Activated CD4-positive, alpha-beta T cell treated with anti-CD3 and anti-CD28 coated beads for 4 hours (primary cell): ENCODE measurements at regions not wholly inside any gene's neighbourhood (a gene's known extent, or its start where the extent isn't known, plus 50 kb on each side); places are given as distances from the start of the nearest gene placed in this dataset.

Experiments
- DNase-seq, 2 donors: peaks; one replicate each; pipeline ENCODE4 v3.0.0-alpha.2; 2020

DNA sequence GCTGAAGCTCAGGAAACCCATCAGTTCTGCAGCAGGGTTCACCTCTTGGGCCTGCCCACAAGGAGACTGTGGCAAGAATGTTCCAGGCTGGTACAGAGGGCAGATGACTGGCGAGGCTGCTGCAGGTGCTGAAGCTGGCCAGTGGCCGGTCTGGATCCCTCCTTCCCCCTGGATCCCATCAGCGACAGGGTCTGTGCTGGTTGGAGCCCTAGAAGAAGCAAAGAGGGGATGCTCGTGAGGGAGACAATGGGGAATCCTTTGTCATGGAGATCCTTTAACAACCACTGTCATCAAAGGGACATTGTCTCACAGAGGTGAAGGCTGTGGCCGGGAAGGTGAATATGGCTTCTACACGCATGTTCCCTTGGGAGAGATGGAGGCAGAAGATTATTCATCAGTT is 211.4 kb upstream of the TMEM132C start:
- DNase-seq, result no peak

DNA sequence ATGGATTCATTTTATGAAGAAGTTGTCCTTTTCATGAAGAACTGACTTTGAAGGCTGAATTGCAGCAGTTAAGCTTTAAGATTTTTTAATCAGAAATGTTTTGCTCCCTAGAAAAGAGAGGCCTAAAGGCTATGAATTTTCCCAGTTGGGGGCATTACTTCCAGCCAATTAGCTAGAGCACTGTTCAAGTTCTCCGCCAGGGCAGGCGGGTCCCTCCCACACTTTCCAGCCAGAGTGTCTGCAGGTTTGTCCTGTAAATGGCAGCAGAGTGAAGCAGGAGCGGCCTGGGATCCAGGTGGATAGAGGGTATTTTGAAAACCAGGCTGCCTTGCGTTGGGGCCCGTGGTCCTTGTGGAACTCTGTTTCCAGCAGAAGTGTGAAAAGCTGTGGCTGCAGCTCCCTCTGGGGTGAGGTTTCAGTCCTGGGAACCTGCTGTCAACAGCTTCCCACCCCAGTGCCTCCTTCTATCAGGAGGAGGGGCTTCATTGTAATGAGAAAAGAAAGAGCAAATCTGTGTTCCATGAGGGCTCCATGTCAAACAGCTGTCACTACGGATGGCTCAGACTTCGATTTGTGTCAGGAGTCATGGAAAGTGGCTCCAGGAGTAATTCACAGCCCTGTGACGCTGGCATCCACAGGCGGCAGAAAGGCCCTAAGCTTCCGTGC is 210.7 kb upstream of the TMEM132C start:
- DNase-seq, result no peak

DNA sequence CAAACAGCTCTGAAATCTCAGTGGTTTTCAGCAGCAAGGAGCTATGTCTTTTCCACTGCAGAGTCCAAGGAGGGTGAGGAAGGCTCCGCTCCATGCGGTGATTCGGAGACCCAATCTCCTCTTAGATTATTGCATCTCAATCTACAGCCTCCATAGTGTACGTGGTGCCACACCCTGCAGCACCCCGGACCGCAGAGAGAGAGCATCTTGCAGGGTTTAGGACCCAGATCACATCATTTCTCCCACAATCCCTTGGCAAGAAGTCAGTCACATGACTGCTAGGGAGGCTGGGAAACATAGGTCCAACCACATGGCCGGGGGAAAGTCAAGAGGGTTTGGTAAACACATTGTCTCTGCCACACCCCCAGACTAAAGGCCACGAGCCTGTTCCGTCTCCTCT is 209.4 kb upstream of the TMEM132C start:
- DNase-seq, result no peak

DNA sequence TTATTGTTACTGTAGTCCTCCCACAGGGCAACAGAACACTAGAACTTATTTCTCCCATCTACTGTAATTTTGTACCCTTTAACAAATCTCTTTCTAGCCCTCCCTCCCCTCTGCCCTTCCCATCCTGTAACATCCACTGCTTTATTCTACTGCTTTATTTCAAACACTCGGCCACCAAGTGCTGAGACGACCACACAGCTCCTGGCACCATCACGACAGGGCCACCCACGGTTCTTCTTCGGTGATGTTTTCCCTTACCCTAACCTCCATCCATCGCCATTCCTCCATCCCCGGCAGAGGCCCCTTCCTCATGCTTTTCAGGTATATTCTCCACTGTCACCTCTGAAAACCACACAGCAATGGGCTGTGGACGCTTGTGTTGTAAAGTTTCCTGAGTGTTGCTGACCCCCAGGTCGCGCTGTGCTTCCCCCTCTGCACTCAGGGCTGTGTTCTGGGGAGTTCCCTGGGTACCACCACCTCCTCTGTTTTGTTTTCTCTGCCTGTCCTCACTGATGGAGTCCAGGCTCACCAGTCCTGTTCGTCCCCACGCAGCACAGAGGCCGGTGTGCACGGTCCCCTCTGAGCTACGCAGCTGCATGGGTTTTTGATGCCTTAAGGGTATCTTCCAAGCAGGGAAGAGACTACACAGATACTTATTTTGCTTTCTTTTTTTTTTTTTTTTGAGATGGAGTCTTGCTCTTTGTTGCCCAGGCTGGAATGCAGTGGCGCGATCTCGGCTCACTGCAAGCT is 207.2 kb upstream of the TMEM132C start:
- DNase-seq, result no peak

DNA sequence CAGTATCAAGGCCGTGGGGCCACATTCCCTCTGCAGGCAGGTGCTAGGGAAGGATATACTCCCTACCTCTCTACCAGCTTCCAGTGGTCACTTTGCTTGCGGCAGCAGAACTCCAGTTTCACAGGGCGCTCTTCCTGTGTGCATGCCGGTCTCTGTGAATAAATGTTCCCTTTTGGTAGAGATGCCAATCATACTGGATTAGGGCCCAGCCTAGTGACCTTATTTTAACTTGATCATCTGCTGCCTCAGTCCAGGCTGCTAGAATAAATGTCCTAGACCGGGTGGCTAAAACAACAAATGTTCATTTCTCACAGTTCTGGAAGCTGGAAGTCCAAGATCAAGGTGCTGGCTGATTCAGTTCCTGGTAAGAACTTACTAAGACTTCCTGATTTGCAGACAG is 198.8 kb upstream of the TMEM132C start:
- DNase-seq, result no peak

DNA sequence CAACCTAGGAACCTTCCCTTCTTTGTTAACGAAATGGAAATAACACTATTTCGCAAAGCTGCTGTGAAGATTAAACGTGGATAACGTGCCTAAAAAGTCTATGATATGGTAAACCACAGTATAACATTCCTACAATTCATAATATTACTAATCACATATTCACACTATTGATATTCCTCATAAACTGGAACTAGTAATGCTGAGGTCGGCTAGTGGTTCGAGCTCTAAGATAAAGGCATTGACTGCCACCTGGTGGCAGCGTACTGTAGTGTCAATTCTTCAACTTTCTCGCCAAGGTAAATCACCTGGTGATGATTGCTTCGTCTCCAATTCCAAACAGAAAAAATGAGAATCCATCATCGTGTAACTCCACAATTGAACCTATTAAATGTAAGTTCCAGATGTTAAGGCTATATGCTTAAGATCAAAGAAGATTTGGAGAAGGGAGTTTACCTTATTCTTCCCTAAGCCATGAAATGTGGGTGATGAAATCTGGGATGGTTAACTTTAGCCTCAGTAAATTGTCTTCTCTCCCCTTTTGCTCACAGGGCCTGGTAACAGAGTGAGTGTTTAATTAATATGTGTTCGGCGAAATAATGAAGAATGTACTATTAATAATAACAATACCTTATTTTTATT is 197.5 kb upstream of the TMEM132C start:
- DNase-seq, result no peak

DNA sequence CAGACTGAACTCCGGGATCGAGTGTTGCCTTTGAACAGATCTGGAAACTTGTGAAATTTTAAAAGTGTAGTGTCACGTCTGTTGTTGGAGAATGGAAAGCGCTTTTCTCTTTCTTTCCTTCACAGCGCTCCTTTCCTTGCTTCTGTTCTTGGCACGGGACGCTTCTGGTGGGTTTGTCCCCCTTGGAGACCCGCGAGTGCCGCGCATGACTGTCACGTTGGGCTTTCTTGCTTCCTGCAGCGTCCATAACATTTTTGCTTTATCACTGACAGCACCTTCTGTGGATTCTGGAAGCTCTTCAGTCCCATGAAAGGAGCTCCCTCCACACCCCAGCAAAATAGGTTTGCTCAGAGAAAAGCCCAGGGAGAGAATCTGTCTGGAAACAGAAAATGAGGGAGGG is 193.0 kb upstream of the TMEM132C start:
- no peak for DNase-seq

DNA sequence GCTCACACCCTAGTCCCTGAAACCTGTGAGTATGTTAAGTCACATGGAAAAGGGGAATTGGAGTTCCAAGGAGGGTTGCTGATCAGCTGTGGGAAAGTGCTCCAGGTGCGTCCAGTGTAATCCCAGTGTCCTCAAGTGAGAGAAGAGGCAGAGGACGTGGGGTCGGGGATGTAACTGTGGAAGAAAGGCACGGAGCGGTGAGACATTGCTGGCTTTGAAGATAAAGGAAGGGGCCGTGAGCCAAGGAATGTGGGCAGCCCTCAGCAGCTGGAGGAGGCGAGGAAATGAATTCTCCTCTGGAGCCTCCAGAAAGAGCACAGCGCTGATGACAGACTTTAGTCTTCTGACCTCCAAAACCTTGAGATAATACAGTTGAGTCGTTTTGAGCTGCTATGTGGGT is 191.6 kb upstream of the TMEM132C start:
- DNase-seq, result no peak

DNA sequence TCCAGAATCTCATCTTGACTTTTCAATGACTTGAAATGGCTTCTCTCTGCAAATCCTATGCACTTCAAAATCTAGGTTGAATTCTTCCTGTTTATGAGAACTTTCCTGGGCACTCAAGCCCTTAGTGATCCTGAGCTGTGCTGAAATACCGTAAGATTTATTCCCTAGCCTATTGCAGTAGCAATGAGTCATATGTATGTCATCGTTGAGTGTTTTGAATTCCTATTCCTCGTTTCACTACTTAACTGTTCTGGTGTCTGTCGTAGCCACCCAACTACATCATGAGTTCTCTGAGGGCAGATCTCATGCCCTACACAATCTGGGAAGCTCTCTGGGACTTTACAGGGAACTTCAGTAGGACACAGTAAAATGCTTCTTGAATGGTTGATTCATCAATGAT is 190.8 kb upstream of the TMEM132C start:
- DNase-seq, result no peak

DNA sequence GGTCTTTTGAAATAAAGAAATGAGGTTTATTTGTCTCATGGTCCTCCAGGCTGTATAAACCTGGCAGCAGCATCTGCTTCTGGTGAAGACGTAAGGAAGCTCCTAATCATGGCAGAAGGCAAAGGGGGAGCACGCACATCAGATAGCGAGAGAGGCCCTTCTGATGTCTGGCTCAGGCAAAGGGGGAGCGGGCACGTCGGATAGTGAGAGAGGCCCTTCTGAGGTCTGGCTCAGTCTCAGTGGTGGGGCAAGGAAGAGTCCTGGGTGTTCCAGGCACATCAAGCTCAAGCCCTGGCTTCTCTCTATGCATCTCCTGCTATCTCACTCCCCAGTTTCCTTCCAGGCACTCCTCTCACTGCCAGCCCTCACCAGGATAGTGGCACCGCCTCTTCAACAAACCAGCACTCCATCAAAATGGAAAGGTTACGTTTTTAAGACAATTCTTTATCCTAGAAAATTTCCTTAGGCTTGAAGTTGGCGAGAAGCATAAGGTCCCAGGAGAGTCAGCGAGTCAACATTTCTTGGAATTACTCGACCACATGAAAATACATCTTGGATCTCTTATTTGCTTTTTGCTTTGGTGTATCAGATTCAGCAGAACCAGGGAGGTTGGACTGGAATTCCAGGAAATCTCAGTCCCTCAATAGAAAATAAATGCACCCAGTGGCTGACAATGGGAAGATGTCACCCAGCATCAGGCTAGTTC is 189.6 kb upstream of the TMEM132C start:
- no peak for DNase-seq

DNA sequence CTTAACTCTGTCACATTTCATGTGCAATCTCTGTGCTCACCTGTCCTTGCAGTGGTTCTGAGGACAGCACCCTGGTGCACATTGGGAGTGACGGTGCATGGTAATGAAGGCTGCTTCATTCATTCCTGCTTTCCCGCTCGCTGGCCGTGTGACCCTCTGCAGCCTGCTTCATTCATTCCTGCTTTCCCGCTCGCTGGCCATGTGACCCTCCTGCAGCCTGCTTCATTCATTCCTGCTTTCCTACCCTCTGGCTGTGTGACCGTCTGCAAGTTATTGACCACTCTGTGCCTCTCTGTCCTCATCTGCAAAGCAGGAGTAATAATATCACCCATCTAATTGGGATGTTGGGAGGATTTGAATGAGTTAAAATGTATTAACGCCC is 189.1 kb upstream of the TMEM132C start:
- no peak for DNase-seq

DNA sequence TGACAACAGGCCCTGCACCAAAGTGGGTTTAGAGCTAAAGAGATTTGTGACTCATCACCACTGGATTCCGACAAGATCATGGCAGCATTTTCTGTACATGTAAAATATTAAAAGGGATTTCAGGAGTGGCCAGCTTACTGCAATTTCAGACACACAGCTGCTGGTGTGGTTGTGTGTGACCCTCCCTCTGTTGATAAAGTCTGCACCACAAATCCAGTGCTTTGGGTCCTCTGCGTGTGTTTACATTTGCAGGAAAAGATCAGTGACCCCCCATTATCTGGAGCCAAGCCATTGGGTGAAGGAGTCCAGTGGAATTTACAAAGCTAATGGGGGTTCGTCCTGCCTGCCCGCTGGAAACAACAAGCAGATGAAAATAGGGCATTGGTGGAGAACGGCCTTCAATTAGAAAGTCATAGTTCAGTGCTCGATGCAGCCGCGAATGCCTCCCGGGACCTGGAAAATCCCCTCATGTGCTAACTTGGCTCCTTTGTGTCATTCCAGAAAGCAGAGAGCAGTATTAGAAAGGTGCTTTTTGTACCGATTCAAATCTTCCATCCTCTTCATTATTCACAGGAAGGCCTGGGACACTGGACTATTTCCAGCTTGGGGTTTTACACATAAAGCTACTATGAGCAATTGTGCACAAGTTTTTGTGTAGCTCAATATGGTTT is 188.5 kb upstream of the TMEM132C start:
- DNase-seq, result no peak

DNA sequence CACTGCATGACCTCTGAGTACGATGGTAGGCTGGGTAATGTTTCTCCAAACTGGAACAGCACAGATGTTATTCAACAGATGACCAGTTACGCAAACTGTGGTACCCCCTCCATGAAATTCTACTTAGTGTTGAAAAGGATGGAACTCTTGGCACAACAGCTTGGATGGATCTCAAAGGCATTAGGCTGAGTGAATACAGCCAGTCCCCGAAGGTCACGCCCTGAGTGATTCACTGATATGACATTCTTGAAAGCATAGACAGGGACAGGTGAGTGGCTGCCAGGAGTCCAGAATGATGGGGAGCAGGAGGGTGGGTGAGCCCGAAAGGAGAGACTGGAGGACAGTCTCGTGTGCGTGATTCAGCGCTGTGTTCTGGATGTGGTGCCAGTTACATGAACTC is 187.5 kb upstream of the TMEM132C start:
- DNase-seq, result no peak

DNA sequence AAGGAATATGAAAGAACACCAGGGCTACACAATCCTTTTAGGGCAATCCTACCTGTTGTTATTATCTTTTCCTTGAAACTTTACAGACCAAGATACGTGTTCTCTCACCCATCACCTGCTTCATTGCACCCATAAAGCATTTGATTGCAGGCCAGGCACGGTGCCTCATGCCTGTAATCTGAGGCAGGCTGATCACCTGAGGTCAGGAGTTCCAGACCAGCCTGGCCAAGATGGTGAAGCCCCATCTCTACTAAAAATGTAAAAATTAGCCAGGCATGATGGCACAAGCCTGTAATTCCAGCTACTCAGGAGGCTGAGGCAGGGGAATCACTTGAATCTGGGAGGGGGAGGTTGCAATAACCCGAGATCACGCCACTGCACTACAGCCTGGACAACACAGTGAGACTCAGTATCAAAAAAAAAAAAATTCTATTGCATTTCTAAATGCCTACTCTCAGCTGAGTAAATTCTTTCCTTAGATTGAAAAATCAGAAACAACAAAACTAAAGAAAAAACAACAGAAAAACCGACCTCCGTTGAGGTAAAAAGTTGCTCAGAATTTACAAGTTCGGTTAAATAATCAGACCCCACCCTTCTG is 183.7 kb upstream of the TMEM132C start:
- DNase-seq, result no peak

DNA sequence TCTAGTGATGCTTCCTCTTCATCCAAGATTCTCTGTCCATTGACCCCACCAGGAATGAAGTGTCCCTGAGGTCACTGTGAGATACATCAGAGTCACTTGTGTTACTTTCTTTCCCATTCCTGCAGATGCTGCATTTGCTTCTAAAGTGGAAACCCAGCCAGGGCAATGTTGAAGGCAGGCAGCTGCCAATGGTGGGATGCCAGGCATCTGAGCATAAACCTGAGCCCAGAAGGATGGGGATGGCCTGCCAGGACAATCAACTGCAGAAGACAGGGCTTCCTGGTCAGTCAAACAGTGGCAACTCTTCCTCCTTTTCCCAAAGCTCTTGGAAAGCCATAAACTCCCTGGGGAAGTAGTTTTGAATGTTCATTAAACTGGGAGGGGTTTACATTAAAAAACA is 178.0 kb upstream of the TMEM132C start:
- DNase-seq, result no peak

DNA sequence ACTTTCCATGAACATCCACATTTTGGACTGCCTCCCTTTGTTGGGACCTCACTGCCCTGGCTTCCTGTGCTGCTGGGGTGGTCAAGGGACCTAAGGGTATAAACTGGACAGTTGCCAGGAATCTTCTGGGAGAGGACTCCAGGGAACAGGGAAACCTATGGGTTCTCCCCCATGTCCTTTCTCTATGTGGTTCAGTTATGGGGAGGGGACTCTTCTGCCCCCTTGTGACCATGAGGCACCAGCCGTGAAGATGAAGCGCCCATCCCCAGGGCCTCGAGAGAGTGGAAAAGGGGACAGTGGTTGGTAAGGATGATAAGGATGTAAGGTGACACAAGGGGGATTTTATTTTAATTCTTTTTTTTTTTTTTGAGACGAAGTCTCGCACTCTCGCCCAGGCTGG is 177.0 kb upstream of the TMEM132C start:
- no peak for DNase-seq

DNA sequence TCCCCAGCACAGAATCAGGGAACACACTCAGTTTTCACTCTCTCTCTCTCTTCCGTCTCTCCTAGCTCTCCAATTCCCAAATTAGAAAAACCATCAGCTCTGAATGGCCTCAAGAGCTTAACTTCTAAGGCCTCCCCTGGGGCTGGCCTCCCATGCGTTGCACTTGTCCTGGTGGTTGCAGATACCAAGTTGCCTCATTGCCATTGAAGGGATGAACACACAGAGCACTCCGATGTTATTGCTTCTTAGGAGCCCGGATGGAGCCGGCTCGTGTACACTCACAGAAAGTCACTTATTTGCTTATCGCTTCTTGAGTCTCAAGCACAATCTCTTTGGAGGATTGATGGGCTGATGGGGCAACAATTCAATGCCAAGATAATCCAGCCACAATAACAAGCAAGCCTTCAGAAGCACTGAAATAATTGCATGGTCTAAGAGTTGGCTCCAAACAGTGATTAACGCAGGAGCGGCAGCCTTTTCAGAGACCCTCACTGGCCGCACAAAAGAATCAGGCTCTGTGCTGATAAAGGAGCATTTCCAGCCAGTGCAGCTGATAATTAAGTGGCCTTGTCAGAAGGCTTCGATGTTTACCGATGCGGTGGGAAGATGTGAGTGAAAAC is 175.8 kb upstream of the TMEM132C start:
- no peak for DNase-seq

DNA sequence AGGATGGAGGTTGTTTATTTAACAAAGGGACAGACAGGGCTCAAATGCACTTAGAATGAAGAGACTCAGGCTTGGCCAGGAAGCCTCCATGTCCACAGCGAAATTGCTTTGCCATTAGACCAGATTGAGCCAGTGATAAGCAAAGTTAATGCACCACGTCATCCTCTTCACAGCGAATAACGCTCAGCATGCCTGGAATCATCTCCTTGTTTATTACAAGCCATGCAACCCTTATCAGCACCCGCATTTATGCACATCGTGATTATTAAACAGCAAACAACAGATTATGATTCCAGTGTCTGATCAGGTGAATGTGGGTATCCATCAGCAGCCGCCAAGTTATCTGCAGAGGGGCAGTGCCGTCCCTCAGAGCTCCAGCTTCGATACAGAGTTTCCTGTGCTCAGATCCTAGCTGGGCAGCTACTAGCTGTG is 175.0 kb upstream of the TMEM132C start:
- DNase-seq, result no peak

DNA sequence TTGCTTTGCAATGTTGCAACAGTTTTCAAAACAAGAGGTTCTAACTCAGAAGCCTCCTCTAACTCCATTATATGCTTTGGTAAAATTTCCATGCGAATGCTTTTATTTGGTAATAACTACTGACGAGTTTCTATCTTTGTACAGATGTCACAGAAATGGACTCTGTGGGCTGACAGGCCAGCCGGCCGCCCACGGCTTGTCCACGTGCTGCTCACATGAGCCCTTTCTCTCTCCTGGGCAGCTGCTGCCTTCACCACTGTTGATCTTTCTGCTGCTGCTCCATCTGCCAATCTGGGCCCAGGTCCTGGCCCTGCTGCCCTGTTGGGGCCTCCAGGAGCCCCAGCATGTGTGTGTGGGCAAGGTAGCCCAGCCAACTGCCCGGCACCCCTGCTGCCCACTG is 168.2 kb upstream of the TMEM132C start:
- DNase-seq, result no peak

DNA sequence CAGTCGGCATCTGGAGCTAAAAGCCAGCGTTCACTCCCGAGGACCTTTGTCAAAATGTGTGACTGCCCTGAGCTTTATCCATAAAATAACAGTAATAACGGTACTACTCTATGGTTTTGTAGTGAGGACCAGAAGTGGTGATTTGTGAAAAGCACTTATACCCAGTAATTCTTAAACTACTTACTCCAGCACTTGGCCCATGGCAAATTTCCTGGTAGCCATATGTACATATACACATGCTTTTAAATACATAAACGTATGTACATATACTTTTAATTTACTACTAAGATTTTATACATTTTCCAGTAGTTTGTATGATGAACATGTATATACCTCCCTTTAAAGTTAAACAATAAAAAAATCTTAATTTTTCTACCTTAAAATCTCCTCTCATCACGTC is 163.8 kb upstream of the TMEM132C start:
- DNase-seq, result no peak

DNA sequence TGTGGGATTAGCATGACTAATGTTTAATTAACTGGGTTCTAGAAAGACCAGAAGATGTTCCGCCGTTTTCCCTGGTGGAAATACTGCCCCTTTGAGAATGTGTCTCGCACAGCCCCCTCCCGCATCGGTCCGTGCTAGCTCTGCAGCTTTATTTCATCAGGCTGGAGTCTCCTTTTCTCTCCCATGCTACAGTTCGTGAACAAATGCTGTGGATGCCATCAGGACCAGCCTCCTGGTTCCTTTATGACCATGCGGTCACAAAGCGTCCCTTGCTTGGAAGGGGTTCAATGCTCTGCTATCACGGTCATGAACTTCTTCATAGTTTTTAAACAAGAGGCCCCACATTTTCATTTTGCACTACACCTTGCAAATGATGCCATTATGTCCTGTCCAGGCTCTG is 157.7 kb upstream of the TMEM132C start:
- no peak for DNase-seq

DNA sequence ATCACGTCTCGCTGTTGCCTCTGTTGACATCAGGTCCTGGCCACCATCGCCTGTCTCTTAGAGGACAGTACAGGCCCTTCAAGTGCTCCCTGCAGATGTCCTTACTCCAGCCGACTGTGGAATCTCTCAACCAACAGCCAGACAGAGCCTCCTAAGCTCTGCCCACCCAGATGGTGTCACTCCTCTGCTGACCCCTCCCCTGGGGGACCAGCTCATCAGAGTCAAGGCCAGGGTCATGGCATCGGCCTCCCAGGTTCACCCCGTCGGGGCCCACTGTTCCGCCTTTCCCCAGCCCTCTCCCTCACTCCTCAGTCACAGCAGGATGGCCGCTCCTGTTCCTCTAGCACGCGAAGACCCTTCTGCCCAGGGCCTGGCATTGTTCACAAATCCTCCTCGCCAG is 157.3 kb upstream of the TMEM132C start:
- DNase-seq, result no peak
